Peyer's patch (tissue), 4 donors: ENCODE measurements at regions not wholly inside any gene's neighbourhood (a gene's known extent, or its start where the extent isn't known, plus 50 kb on each side); places are given as distances from the start of the nearest gene placed in this dataset.

Source experiments
- POLR2A ChIP-seq, 2 donors: fragments of 450-650 bp; IDR thresholded peaks; one replicate each; pipeline ENCODE4 v1.5.1; 2017; ENCODE audit warnings: antibody characterized with exemption in 2 of 2, mild to moderate bottlenecking in 2 of 2, moderate library complexity in 2 of 2
- TF ChIP-seq, protein P1 (sequence below), 6 experiments: fragments of 450-650 bp in 4 of 6; fragments of 200-600 bp in 2 of 6; sonication (generic) in 1 of 6; IDR thresholded peaks; one replicate each; pipeline ENCODE4 v1.5.1; 2017 to 2019; ENCODE audit warnings: antibody characterized with exemption in 6 of 6, mild to moderate bottlenecking in 3 of 6, moderate library complexity in 1 of 6

DNA sequence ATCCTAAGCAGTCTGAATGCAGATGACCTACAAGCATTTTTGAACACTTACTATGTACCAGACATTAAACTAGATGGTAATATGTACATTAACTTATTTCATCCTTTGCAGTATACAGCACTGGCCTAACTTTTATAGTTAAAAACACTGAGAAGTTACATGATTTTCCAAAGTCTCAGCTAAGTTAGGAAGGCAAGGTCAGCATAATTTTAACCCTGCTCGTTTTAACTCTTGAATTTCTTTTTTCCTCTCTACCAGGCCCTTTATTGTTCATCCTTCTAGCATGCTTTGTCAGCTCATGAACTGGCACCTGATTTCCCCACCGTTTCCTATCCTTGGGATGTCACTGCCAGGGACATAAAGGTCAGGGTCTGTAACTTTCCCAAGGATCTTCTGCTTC, 76.9 kb upstream of the ZC3H11B start:
- TF ChIP-seq, protein P1, sequence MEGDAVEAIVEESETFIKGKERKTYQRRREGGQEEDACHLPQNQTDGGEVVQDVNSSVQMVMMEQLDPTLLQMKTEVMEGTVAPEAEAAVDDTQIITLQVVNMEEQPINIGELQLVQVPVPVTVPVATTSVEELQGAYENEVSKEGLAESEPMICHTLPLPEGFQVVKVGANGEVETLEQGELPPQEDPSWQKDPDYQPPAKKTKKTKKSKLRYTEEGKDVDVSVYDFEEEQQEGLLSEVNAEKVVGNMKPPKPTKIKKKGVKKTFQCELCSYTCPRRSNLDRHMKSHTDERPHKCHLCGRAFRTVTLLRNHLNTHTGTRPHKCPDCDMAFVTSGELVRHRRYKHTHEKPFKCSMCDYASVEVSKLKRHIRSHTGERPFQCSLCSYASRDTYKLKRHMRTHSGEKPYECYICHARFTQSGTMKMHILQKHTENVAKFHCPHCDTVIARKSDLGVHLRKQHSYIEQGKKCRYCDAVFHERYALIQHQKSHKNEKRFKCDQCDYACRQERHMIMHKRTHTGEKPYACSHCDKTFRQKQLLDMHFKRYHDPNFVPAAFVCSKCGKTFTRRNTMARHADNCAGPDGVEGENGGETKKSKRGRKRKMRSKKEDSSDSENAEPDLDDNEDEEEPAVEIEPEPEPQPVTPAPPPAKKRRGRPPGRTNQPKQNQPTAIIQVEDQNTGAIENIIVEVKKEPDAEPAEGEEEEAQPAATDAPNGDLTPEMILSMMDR (IDR thresholded peaks at IDR 0.05): no peak
- no peak for TF ChIP-seq POLR2A (IDR thresholded peaks at IDR 0.05)
